ENCODE measurements at regions not wholly inside any gene's neighbourhood (a gene's known extent, or its start where the extent isn't known, plus 50 kb on each side); places are given as distances from the start of the nearest gene placed in this dataset.
"Not testable (repeated sequence)": the region's sequence is repeated elsewhere in the genome, so short reads cannot be mapped to it uniquely, and the experiment has no call there.

GRCh38 chr11:114953039-114953438 lies 274.7 kb downstream of the NXPE2 start:
- Mint-ChIP-seq H3K27me3 (peaks cover 0 to 6% of the 10 kb centered on the region in 2 donors), H3K4me1 (no peaks in the 10 kb centered on the region), H3K27ac (no peak overlapping the region), H3K4me3 (no peak overlapping the region), H3K9me3 (peaks cover 0 to 5% (median 4%) of the 10 kb centered on the region in 3 donors), H3K36me3 (no peaks in the 10 kb centered on the region)
- DNase-seq, result no peak
- WGBS (ENCODE audit: insufficient coverage), result no CpG with 5 or more reads among the region's 1 CpG
- ChIA-PET CTCF (no interaction called here), POLR2A (no interaction called here)
- H3K4me3 ChIP-seq (ENCODE audit: control insufficient read depth in 1 of 2, extremely low read depth in 1 of 2, low read length in 1 of 2), result no peak overlapping the region
- H3K27ac ChIP-seq (ENCODE audit: low read length), result no peak overlapping the region
- H3K9me3 ChIP-seq, result no peaks in the 10 kb centered on the region
- H3K36me3 ChIP-seq (ENCODE audit: control insufficient read depth in 2 of 2, extremely low read depth in 1 of 2, insufficient read depth in 1 of 2, low read length in 1 of 2), result no peaks in the 10 kb centered on the region
- no peak for ATAC-seq (replicated peaks in 1 of 4)
- no peaks in the 10 kb centered on the region for H3K4me1 ChIP-seq (ENCODE audit: control insufficient read depth in 1 of 2, extremely low read depth in 1 of 2, insufficient read depth in 2 of 2, low read length in 2 of 2)
- H3K27me3 ChIP-seq (replicated peaks in 1 of 2; ENCODE audit: control insufficient read depth in 2 of 2, extremely low read depth in 1 of 2, insufficient read depth in 2 of 2, low read length in 1 of 2), result peaks cover 0 to 2% of the 10 kb centered on the region in 2 experiments

- WGBS (ENCODE audit: insufficient coverage), result no CpG with 5 or more reads among the region's 1 CpG
- no peaks in the 10 kb centered on the region for H3K9me3 ChIP-seq
- H3K27ac ChIP-seq (ENCODE audit: low read length), result no peak overlapping the region
- H3K4me1 ChIP-seq (ENCODE audit: control insufficient read depth in 1 of 2, extremely low read depth in 1 of 2, insufficient read depth in 2 of 2, low read length in 2 of 2), result no peaks in the 10 kb centered on the region
- no peak overlapping the region for H3K4me3 Mint-ChIP-seq
- H3K36me3 Mint-ChIP-seq, result no peaks in the 10 kb centered on the region
- ATAC-seq (replicated peaks in 1 of 4), result no peak
- CTCF ChIA-PET, result no interaction called here
- H3K9me3 Mint-ChIP-seq, result peaks cover 0 to 4% (median 4%) of the 10 kb centered on the region in 3 donors
- no peak overlapping the region for H3K4me3 ChIP-seq (ENCODE audit: control insufficient read depth in 1 of 2, extremely low read depth in 1 of 2, low read length in 1 of 2)
- H3K36me3 ChIP-seq (ENCODE audit: control insufficient read depth in 2 of 2, extremely low read depth in 1 of 2, insufficient read depth in 1 of 2, low read length in 1 of 2), result no peaks in the 10 kb centered on the region
- no peaks in the 10 kb centered on the region for H3K4me1 Mint-ChIP-seq
- no peak overlapping the region for H3K27ac Mint-ChIP-seq
- H3K27me3 ChIP-seq (replicated peaks in 1 of 2; ENCODE audit: control insufficient read depth in 2 of 2, extremely low read depth in 1 of 2, insufficient read depth in 2 of 2, low read length in 1 of 2), result no peaks in the 10 kb centered on the region
- POLR2A ChIA-PET, result no interaction called here
- no peak for DNase-seq
- peaks cover 0 to 4% of the 10 kb centered on the region in 2 donors for H3K27me3 Mint-ChIP-seq
Measured at GRCh38 chr11:114955923-114956322, 277.6 kb downstream of the NXPE2 start.

GRCh38 chr11:114956566-114956965 lies 278.2 kb downstream of the NXPE2 start:
- WGBS (ENCODE audit: insufficient coverage), result 80% methylated on average over 3 of the region's 5 CpGs
- Histone ChIP-seq H3K36me3 (ENCODE audit: control insufficient read depth in 2 of 2, extremely low read depth in 1 of 2, insufficient read depth in 1 of 2, low read length in 1 of 2) (no peaks in the 10 kb centered on the region), H3K4me1 (ENCODE audit: control insufficient read depth in 1 of 2, extremely low read depth in 1 of 2, insufficient read depth in 2 of 2, low read length in 2 of 2) (no peaks in the 10 kb centered on the region), H3K27me3 (replicated peaks in 1 of 2; ENCODE audit: control insufficient read depth in 2 of 2, extremely low read depth in 1 of 2, insufficient read depth in 2 of 2, low read length in 1 of 2) (no peaks in the 10 kb centered on the region), H3K27ac (ENCODE audit: low read length) (no peak overlapping the region), H3K4me3 (ENCODE audit: control insufficient read depth in 1 of 2, extremely low read depth in 1 of 2, low read length in 1 of 2) (no peak overlapping the region), H3K9me3 (no peaks in the 10 kb centered on the region)
- no peaks in the 10 kb centered on the region for H3K36me3 Mint-ChIP-seq
- H3K27me3 Mint-ChIP-seq, result peaks cover 0 to 4% of the 10 kb centered on the region in 2 donors
- ChIA-PET POLR2A (no interaction called here), CTCF (no interaction called here)
- H3K9me3 Mint-ChIP-seq, result no peaks in the 10 kb centered on the region
- DNase-seq, result no peak
- no peak overlapping the region for H3K27ac Mint-ChIP-seq
- no peak overlapping the region for H3K4me3 Mint-ChIP-seq
- H3K4me1 Mint-ChIP-seq, result no peaks in the 10 kb centered on the region
- no peak for ATAC-seq (replicated peaks in 1 of 4)

GRCh38 chr11:114959953-114960505 lies 281.7 kb downstream of the NXPE2 start:
- H3K4me3 ChIP-seq (ENCODE audit: control insufficient read depth in 1 of 2, extremely low read depth in 1 of 2, low read length in 1 of 2), result no peak overlapping the region
- no peak overlapping the region for H3K4me3 Mint-ChIP-seq
- no peak for DNase-seq
- H3K27ac ChIP-seq (ENCODE audit: low read length), result no peak overlapping the region
- ChIA-PET POLR2A (no interaction called here), CTCF (no interaction called here)
- H3K9me3 Mint-ChIP-seq, result peaks cover 0 to 4% (median 0%) of the 10 kb centered on the region in 3 donors
- no peaks in the 10 kb centered on the region for H3K36me3 ChIP-seq (ENCODE audit: control insufficient read depth in 2 of 2, extremely low read depth in 1 of 2, insufficient read depth in 1 of 2, low read length in 1 of 2)
- H3K27me3 ChIP-seq (replicated peaks in 1 of 2; ENCODE audit: control insufficient read depth in 2 of 2, extremely low read depth in 1 of 2, insufficient read depth in 2 of 2, low read length in 1 of 2), result no peaks in the 10 kb centered on the region
- H3K27ac Mint-ChIP-seq, result no peak overlapping the region
- peaks cover 2 to 4% of the 10 kb centered on the region in 2 donors for H3K27me3 Mint-ChIP-seq
- no peaks in the 10 kb centered on the region for H3K4me1 ChIP-seq (ENCODE audit: control insufficient read depth in 1 of 2, extremely low read depth in 1 of 2, insufficient read depth in 2 of 2, low read length in 2 of 2)
- WGBS (ENCODE audit: insufficient coverage), result 83% methylated on average over 1 of the region's 8 CpGs
- no peaks in the 10 kb centered on the region for H3K36me3 Mint-ChIP-seq
- ATAC-seq (replicated peaks in 1 of 4), result no peak
- no peaks in the 10 kb centered on the region for H3K4me1 Mint-ChIP-seq
- no peaks in the 10 kb centered on the region for H3K9me3 ChIP-seq

- H3K27ac Mint-ChIP-seq; POLR2A ChIA-PET; H3K4me3 Mint-ChIP-seq; H3K9me3 Mint-ChIP-seq; H3K4me1 Mint-ChIP-seq; H3K27me3 Mint-ChIP-seq; H3K27ac ChIP-seq (ENCODE audit: low read length); H3K4me3 ChIP-seq (ENCODE audit: control insufficient read depth in 1 of 2, extremely low read depth in 1 of 2, low read length in 1 of 2); H3K36me3 ChIP-seq (ENCODE audit: control insufficient read depth in 2 of 2, extremely low read depth in 1 of 2, insufficient read depth in 1 of 2, low read length in 1 of 2); H3K9me3 ChIP-seq; DNase-seq; H3K4me1 ChIP-seq (ENCODE audit: control insufficient read depth in 1 of 2, extremely low read depth in 1 of 2, insufficient read depth in 2 of 2, low read length in 2 of 2); H3K36me3 Mint-ChIP-seq; H3K27me3 ChIP-seq (replicated peaks in 1 of 2; ENCODE audit: control insufficient read depth in 2 of 2, extremely low read depth in 1 of 2, insufficient read depth in 2 of 2, low read length in 1 of 2); ATAC-seq (replicated peaks in 1 of 4); CTCF ChIA-PET: not testable (repeated sequence)
- 93% methylated on average over 3 of the region's 21 CpGs for WGBS (ENCODE audit: insufficient coverage)
Measured at GRCh38 chr11:114960819-114961218, 282.5 kb downstream of the NXPE2 start.

GRCh38 chr11:114964676-114965214 lies 286.4 kb downstream of the NXPE2 start:
- no CpG with 5 or more reads among the region's 4 CpGs for WGBS (ENCODE audit: insufficient coverage)
- H3K27me3 Mint-ChIP-seq, result peaks cover 2 to 4% of the 10 kb centered on the region in 2 donors
- no peak for DNase-seq
- H3K27me3 ChIP-seq (replicated peaks in 1 of 2; ENCODE audit: control insufficient read depth in 2 of 2, extremely low read depth in 1 of 2, insufficient read depth in 2 of 2, low read length in 1 of 2), result no peaks in the 10 kb centered on the region
- H3K4me1 ChIP-seq (ENCODE audit: control insufficient read depth in 1 of 2, extremely low read depth in 1 of 2, insufficient read depth in 2 of 2, low read length in 2 of 2), result no peaks in the 10 kb centered on the region
- H3K36me3 Mint-ChIP-seq, result no peaks in the 10 kb centered on the region
- H3K4me3 Mint-ChIP-seq, result no peak overlapping the region
- H3K9me3 ChIP-seq, result no peaks in the 10 kb centered on the region
- no peaks in the 10 kb centered on the region for H3K4me1 Mint-ChIP-seq
- ChIA-PET POLR2A (no interaction called here), CTCF (no interaction called here)
- H3K9me3 Mint-ChIP-seq, result peaks cover 0 to 4% (median 0%) of the 10 kb centered on the region in 3 donors
- no peak overlapping the region for H3K4me3 ChIP-seq (ENCODE audit: control insufficient read depth in 1 of 2, extremely low read depth in 1 of 2, low read length in 1 of 2)
- ATAC-seq (replicated peaks in 1 of 4), result no peak
- H3K27ac Mint-ChIP-seq, result no peak overlapping the region
- no peak overlapping the region for H3K27ac ChIP-seq (ENCODE audit: low read length)
- no peaks in the 10 kb centered on the region for H3K36me3 ChIP-seq (ENCODE audit: control insufficient read depth in 2 of 2, extremely low read depth in 1 of 2, insufficient read depth in 1 of 2, low read length in 1 of 2)

Measured in T-cell (primary cell).